Glutamatergic neuron (in vitro differentiated cells): ENCODE measurements at regions not wholly inside any gene's neighbourhood (a gene's known extent, or its start where the extent isn't known, plus 50 kb on each side); places are given as distances from the start of the nearest gene placed in this dataset.

Experiments
- DNase-seq: peaks from one replicate; pipeline ENCODE4 v3.0.0; 2022
- H3K27ac Mint-ChIP-seq: one replicate; pipeline ENCODE4 v1.8.0; 2020; ENCODE audit warnings: mild to moderate bottlenecking, mixed read lengths, inconsistent platforms; ENCODE audit not compliant: unreplicated experiment
- H3K27me3 Mint-ChIP-seq: one replicate; pipeline ENCODE4 v1.8.0; 2020; ENCODE audit warnings: mild to moderate bottlenecking, moderate library complexity, mixed read lengths, inconsistent platforms; ENCODE audit not compliant: unreplicated experiment
- H3K36me3 Mint-ChIP-seq: one replicate; pipeline ENCODE4 v1.8.0; 2020; ENCODE audit warnings: mild to moderate bottlenecking, mixed read lengths, inconsistent platforms; ENCODE audit not compliant: unreplicated experiment
- H3K4me1 Mint-ChIP-seq: one replicate; pipeline ENCODE4 v1.8.0; 2020; ENCODE audit warnings: mild to moderate bottlenecking, low read depth, mixed read lengths, inconsistent platforms; ENCODE audit not compliant: unreplicated experiment
- H3K4me3 Mint-ChIP-seq: one replicate; pipeline ENCODE4 v1.8.0; 2020; ENCODE audit warnings: mild to moderate bottlenecking, mixed read lengths, inconsistent platforms; ENCODE audit not compliant: unreplicated experiment
- H3K9me3 Mint-ChIP-seq: one replicate; pipeline ENCODE4 v1.8.0; 2020; ENCODE audit warnings: mild to moderate bottlenecking, moderate library complexity, mixed read lengths, inconsistent platforms; ENCODE audit not compliant: unreplicated experiment
- CTCF ChIP-seq: fragments of 200-600 bp; sonication (generic); IDR thresholded peaks from one replicate; pipeline ENCODE4 v1.5.0; 2021; ENCODE audit not compliant: partially characterized antibody, unreplicated experiment

GRCh38 chr1:82499022-82499421 is 698.3 kb downstream of the ADGRL2 start:
- H3K27me3 Mint-ChIP-seq: no peaks in the 10 kb centered on the region
- DNase-seq: no peak
- no peak overlapping the region for H3K27ac Mint-ChIP-seq
- H3K4me3 Mint-ChIP-seq: no peak overlapping the region
- H3K4me1 Mint-ChIP-seq: peaks cover 3% of the 10 kb centered on the region
- TF ChIP-seq CTCF: no peak
- H3K9me3 Mint-ChIP-seq: peaks cover 7% of the 10 kb centered on the region
- H3K36me3 Mint-ChIP-seq: peaks cover 23% of the 10 kb centered on the region

GRCh38 chr1:82494117-82494516 is 693.4 kb downstream of the ADGRL2 start:
- no peak overlapping the region for H3K4me3 Mint-ChIP-seq
- no peaks in the 10 kb centered on the region for H3K27me3 Mint-ChIP-seq
- H3K9me3 Mint-ChIP-seq: peaks cover 7% of the 10 kb centered on the region
- TF ChIP-seq CTCF: no peak
- peaks cover 26% of the 10 kb centered on the region for H3K36me3 Mint-ChIP-seq
- H3K27ac Mint-ChIP-seq: no peak overlapping the region
- DNase-seq: no peak
- H3K4me1 Mint-ChIP-seq: no peaks in the 10 kb centered on the region

- no peaks in the 10 kb centered on the region for H3K4me1 Mint-ChIP-seq
- no peak for TF ChIP-seq CTCF
- no peak for DNase-seq
- H3K9me3 Mint-ChIP-seq: peaks cover 7% of the 10 kb centered on the region
- H3K27ac Mint-ChIP-seq: no peak overlapping the region
- no peak overlapping the region for H3K4me3 Mint-ChIP-seq
- H3K36me3 Mint-ChIP-seq: peaks cover 22% of the 10 kb centered on the region
- H3K27me3 Mint-ChIP-seq: no peaks in the 10 kb centered on the region
Observed at GRCh38 chr1:82492159-82492558, 691.4 kb downstream of the ADGRL2 start.

GRCh38 chr1:82491301-82492048 is 690.7 kb downstream of the ADGRL2 start:
- Mint-ChIP-seq H3K4me3 (no peak overlapping the region), H3K27ac (no peak overlapping the region), H3K9me3 (peaks cover 4% of the 10 kb centered on the region), H3K36me3 (peaks cover 16% of the 10 kb centered on the region), H3K4me1 (no peaks in the 10 kb centered on the region), H3K27me3 (no peaks in the 10 kb centered on the region)
- TF ChIP-seq CTCF: no peak
- DNase-seq: no peak

GRCh38 chr1:82487778-82488177 is 687.0 kb downstream of the ADGRL2 start:
- H3K36me3 Mint-ChIP-seq: no peaks in the 10 kb centered on the region
- no peak for DNase-seq
- TF ChIP-seq CTCF: no peak
- H3K27me3 Mint-ChIP-seq: no peaks in the 10 kb centered on the region
- H3K4me1 Mint-ChIP-seq: peaks cover 2% of the 10 kb centered on the region
- no peak overlapping the region for H3K27ac Mint-ChIP-seq
- H3K4me3 Mint-ChIP-seq: no peak overlapping the region
- H3K9me3 Mint-ChIP-seq: no peaks in the 10 kb centered on the region
